EH (cell line): ENCODE measurements at regions not wholly inside any gene's neighbourhood (a gene's known extent, or its start where the extent isn't known, plus 50 kb on each side); places are given as distances from the start of the nearest gene placed in this dataset.
"Not testable (repeated sequence)": the region's sequence is repeated elsewhere in the genome, so short reads cannot be mapped to it uniquely, and the experiment has no call there.

Experiments
- DNase-seq: peaks from one replicate; pipeline ENCODE4 v3.0.0-alpha.2; 2015; ENCODE audit warnings: low read depth

GRCh38 chrX:76774912-76775311 is 347.4 kb downstream of the MAGEE1 start:
- DNase-seq = not testable (repeated sequence)

- no peak for DNase-seq
These were observed 368.8 kb downstream of the MAGEE1 start for GRCh38 chrX:76796311-76796710.

GRCh38 chrX:76802708-76803107 is 375.2 kb downstream of the MAGEE1 start:
- DNase-seq = no peak

DNA sequence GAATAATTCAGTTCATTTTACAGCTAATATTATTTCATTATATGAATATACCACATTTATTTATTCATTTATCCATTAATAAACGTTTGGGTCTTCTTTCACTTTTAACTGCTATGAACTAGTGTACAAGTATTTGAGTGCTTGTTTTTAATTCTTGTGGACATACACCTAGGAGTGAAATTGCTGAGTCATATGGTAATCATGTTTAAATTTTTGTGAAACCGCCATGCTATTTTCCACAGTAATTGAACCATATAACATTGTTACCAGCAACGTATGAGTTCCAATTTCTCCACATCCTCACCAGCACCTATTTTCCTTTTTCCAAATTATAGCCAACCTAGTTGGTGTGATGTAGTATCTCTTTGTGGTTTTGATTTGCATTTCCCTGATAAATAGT is 388.2 kb downstream of the MAGEE1 start:
- no peak for DNase-seq

DNA sequence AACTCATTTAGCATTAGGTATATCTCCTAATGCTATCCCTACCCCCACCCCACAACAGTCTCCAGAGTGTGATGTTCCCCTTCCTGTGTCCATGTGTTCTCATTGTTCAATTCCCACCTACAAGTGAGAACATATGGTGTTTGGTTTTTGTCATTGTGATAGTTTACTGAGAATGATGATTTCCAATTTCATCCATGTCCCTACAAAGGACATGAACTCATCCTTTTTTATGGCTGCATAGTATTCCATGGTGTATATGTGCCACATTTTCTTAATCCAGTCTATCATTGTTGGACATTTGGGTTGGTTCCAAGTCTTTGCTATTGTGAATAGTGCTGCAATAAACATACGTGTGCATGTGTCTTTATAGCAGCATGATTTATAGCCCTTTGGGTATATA is 389.8 kb downstream of the MAGEE1 start:
- not testable (repeated sequence) for DNase-seq

- no peak for DNase-seq
These were observed 393.8 kb downstream of the MAGEE1 start for GRCh38 chrX:76821276-76821675.

GRCh38 chrX:76827672-76828071 is 400.2 kb downstream of the MAGEE1 start:
- no peak for DNase-seq

DNA sequence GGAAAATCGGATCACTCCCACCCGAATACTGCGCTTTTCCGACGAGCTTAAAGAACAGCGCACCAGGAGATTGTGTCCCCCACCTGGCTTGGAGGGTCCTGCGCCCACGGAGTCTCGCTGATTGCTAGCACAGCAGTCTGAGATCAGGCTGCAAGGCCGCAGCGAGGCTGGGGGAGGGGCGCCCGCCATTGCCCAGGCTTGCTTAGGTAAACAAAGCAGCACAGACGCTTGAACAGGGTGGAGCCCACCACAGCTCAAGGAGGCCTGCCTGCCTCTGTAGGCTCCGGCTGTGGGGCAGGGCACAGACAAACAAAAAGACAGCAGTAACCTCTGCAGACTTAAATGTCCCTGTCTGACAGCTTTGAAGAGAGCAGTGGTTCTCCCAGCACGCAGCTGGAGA is 413.4 kb downstream of the MAGEE1 start:
- not testable (repeated sequence) for DNase-seq

- no peak for DNase-seq
These were observed 423.3 kb downstream of the MAGEE1 start for GRCh38 chrX:76850851-76851250.

GRCh38 chrX:76862509-76862908 is 435.0 kb downstream of the MAGEE1 start:
- no peak for DNase-seq

DNA sequence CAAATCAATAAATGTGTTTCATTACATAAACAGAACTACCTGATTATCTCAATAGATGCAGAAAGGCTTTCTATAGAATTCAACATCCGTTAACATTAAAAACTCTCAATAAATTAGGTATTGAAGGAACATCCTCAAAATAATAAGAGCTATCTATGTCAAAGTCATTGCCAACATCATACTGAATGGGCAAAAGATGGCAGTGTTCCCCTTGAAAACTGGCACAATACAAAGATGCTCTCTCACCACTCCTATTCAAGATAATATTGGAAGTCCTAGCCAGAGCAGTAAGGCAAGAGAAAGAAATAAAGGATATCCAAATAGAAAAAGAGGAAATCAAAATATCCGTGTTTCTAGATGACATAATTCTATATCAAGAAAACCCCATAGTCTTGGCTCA is 466.4 kb downstream of the MAGEE1 start:
- DNase-seq = no peak

DNA sequence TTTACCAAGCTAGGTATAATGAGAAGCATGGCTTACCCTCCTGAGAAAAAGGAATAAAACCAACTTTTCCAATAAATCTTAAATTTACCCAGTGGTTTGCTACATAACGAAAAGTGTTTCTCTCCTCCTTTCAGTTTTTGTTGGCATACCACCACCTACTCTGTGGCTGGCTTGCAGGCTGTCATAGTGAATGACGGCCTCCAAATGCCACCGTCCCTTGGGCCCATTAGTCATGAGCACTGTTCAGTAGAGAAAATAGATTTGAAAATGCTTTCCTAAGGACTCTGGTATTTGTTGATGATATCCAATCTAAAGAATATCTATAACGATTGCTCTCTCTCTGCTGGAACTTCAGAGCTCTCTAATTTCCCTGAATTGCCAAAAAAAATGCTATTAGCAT is 488.3 kb downstream of the MAGEE1 start:
- no peak for DNase-seq

DNA sequence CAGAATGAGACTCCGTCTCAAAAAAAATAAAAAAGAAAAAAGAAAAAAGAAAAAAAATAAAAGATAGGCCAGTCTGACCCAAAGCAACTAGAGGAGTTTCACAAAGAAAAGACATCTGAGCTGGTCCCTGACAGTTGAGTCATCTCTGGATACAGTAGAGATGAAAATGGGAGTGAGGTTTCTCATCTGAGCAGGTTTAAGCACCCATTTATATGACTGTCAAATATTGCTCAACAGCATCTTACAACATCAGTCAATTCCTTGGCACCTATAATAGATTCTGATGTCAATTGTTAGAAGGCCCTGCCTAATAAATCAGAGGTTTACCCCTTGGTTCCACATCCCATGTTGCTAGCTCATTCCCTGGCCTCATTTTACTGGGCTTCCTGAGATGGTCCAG is 490.5 kb downstream of the MAGEE1 start:
- DNase-seq = no peak

GRCh38 chrX:76919761-76920160 is 492.3 kb downstream of the MAGEE1 start:
- DNase-seq = no peak

GRCh38 chrX:76920607-76921006 is 493.1 kb downstream of the MAGEE1 start:
- DNase-seq = no peak

- DNase-seq = no peak
These were observed 493.7 kb downstream of the MAGEE1 start for GRCh38 chrX:76921176-76921575.

- no peak for DNase-seq
These were observed 494.6 kb downstream of the MAGEE1 start for GRCh38 chrX:76922100-76922499.

- not testable (repeated sequence) for DNase-seq
These were observed 497.1 kb downstream of the MAGEE1 start for GRCh38 chrX:76924616-76925015.

- DNase-seq = no peak
These were observed 504.0 kb downstream of the MAGEE1 start for GRCh38 chrX:76931518-76931917.

- DNase-seq = no peak
These were observed 489.7 kb upstream of the FGF16 start for GRCh38 chrX:76957485-76957884.

- DNase-seq = no peak
These were observed 475.5 kb upstream of the FGF16 start for GRCh38 chrX:76971393-76972376.

DNA sequence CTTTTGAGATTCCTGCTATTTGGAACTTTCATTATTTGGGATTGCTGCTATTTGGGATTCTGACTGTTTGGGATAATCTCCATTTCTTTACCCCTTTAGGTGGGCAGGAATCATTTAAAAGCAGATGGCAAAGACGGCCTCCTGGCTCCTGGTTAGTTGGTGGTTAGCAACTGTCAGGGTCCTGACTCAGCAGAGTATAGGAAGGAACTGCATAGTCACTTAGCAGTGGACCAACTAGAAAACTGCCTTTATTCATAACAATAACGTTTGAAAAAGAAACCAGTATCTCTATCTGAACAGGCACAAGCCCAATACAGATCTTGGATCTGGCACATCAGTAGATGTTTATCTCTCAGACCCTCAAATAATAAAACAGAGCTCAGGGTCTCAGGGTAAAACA is 469.7 kb upstream of the FGF16 start:
- no peak for DNase-seq

DNA sequence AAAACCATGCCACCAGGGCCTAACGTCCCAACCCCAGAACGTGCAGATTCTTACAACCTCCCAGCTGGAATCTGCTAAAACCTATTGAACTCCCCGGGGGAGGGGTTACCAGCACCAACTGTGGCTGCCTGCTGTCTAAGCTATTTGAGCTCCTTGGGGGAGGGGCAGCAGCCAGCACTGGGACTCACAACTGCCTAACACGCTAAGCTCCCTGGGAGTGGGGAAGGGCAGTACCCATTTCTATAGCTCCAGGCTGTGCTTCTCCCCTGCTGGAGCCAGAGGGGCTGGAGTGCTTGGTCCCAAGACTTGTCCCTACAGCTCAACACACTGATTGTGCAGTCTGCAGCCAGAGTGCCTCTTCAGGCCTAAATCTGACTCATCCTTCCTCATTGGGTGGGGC is 459.8 kb upstream of the FGF16 start:
- no peak for DNase-seq

DNA sequence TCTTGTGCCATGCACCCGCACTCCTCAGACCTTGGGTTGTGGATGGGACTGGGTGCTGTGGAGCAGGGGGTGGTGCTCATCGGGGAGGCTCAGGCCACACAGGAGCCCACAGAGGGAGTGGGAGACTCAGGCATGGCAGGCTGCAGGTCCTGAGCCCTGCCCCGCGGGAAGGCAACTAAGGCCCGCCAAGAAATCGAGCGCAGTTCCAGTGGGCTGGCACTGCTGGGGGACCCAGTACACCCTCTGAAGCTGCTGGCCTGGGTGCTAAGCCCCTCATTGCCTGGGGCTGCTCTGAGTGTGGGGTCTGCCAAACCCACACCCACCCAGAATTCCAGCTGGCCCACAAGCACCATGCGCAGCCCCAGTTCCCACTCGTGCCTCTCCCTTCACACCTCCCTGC is 450.5 kb upstream of the FGF16 start:
- no peak for DNase-seq
